DND-41 (cell line): ENCODE measurements at regions not wholly inside any gene's neighbourhood (a gene's known extent, or its start where the extent isn't known, plus 50 kb on each side); places are given as distances from the start of the nearest gene placed in this dataset.

Experiments
- ATAC-seq: fragments of 200-7000 bp; cut with Tn5 transposase; 3 replicates; pipeline ENCODE4 v1.9.1; 2021; ENCODE audit warnings: low read depth; ENCODE audit not compliant: insufficient read depth
- DNase-seq: peaks from one replicate; pipeline ENCODE4 v3.0.0-alpha.2; 2020
- H2AFZ ChIP-seq: 2 replicates; pipeline ENCODE4 v1.6.0; 2012; ENCODE audit warnings: low read depth, low read length
- H3K27ac ChIP-seq: 2 replicates; pipeline ENCODE4 v1.5.1; 2012; ENCODE audit warnings: low read length, inconsistent platforms
- H3K27me3 ChIP-seq: fragments of 200-600 bp; sonication (generic); 2 replicates; pipeline ENCODE4 v1.6.0; 2012; ENCODE audit warnings: low read length, mild to moderate bottlenecking, inconsistent platforms; ENCODE audit not compliant: insufficient read depth, poor library complexity
- H3K36me3 ChIP-seq: 2 replicates; pipeline ENCODE4 v1.5.1; 2012; ENCODE audit warnings: low read length, inconsistent platforms; ENCODE audit not compliant: insufficient read depth
- H3K4me1 ChIP-seq: 2 replicates; pipeline ENCODE4 v1.5.1; 2012; ENCODE audit warnings: mild to moderate bottlenecking, low read length; ENCODE audit not compliant: insufficient read depth
- H3K4me2 ChIP-seq: 2 replicates; pipeline ENCODE4 v1.6.0; 2012; ENCODE audit warnings: mild to moderate bottlenecking, moderate library complexity, low read length, inconsistent platforms; ENCODE audit not compliant: insufficient read depth
- H3K4me3 ChIP-seq, 2 experiments: fragments of 200-600 bp in 1 of 2; shearing (Covaris generic) in 1 of 2; 2 replicates each; pipeline ENCODE4 v1.5.1; 2012 to 2016; ENCODE audit warnings: inconsistent platforms in 2 of 2, low read length in 2 of 2, mild to moderate bottlenecking in 2 of 2, low read depth in 1 of 2, moderate library complexity in 1 of 2
- H3K79me2 ChIP-seq: 2 replicates; pipeline ENCODE4 v1.6.0; 2012; ENCODE audit warnings: low read length, inconsistent platforms; ENCODE audit not compliant: insufficient read depth
- H3K9ac ChIP-seq: 2 replicates; pipeline ENCODE4 v1.6.0; 2012; ENCODE audit warnings: low read depth, mild to moderate bottlenecking, inconsistent platforms, low read length, moderate library complexity
- H3K9me3 ChIP-seq: 2 replicates; pipeline ENCODE4 v1.5.1; 2012; ENCODE audit warnings: low read length, moderate library complexity, mild to moderate bottlenecking, inconsistent platforms; ENCODE audit not compliant: insufficient read depth, severe bottlenecking
- H4K20me1 ChIP-seq: 2 replicates; pipeline ENCODE4 v1.6.0; 2012; ENCODE audit warnings: low read length; ENCODE audit not compliant: insufficient read depth
- CTCF ChIP-seq: IDR thresholded peaks from 2 replicates; pipeline ENCODE4 v1.5.1; 2012; ENCODE audit warnings: borderline replicate concordance, low read length, moderate library complexity, mild to moderate bottlenecking; ENCODE audit not compliant: poor library complexity, severe bottlenecking; ENCODE audit errors: extremely low read depth
- EZH2 ChIP-seq: IDR thresholded peaks from 3 replicates; pipeline ENCODE4 v1.6.1; 2012; ENCODE audit warnings: borderline replicate concordance, low read depth, mild to moderate bottlenecking, moderate library complexity, low read length, inconsistent platforms; ENCODE audit not compliant: severe bottlenecking

GRCh38 chr10:126738001-126738400 lies 67.5 kb upstream of the C10orf90 start:
- Histone ChIP-seq H3K27ac (no peak overlapping the region), H3K79me2 (no peaks in the 10 kb centered on the region), H3K9me3 (no peaks in the 10 kb centered on the region), H3K4me3 (no peak overlapping the region), H2AFZ (no peak overlapping the region), H4K20me1 (no peaks in the 10 kb centered on the region), H3K4me1 (no peaks in the 10 kb centered on the region), H3K36me3 (no peaks in the 10 kb centered on the region), H3K9ac (no peak overlapping the region), H3K4me2 (no peak overlapping the region), H3K27me3 (no peaks in the 10 kb centered on the region)
- DNase-seq: no peak
- TF ChIP-seq CTCF (no peak), EZH2 (no peak)
- ATAC-seq: no peak

GRCh38 chr10:126744571-126744970 lies 74.1 kb upstream of the C10orf90 start:
- no peaks in the 10 kb centered on the region for H3K9me3 ChIP-seq
- no peak overlapping the region for H3K4me2 ChIP-seq
- no peaks in the 10 kb centered on the region for H3K79me2 ChIP-seq
- ATAC-seq (no peak), DNase-seq (no peak)
- H4K20me1 ChIP-seq: no peaks in the 10 kb centered on the region
- TF ChIP-seq EZH2 (no peak), CTCF (no peak)
- no peak overlapping the region for H3K27ac ChIP-seq
- H2AFZ ChIP-seq: no peak overlapping the region
- H3K9ac ChIP-seq: no peak overlapping the region
- no peaks in the 10 kb centered on the region for H3K27me3 ChIP-seq
- no peaks in the 10 kb centered on the region for H3K4me1 ChIP-seq
- H3K36me3 ChIP-seq: no peaks in the 10 kb centered on the region
- H3K4me3 ChIP-seq: no peak overlapping the region

- H3K4me2 ChIP-seq: no peak overlapping the region
- no peak overlapping the region for H2AFZ ChIP-seq
- no peaks in the 10 kb centered on the region for H3K79me2 ChIP-seq
- H3K27me3 ChIP-seq: no peaks in the 10 kb centered on the region
- ATAC-seq: peak; percentile 67; the same call in 2 of the 3 replicates
- H3K4me3 ChIP-seq: no peak overlapping the region
- H3K36me3 ChIP-seq: no peaks in the 10 kb centered on the region
- DNase-seq: peak; percentile 51
- TF ChIP-seq EZH2 (no peak), CTCF (peak; percentile 80)
- H3K27ac ChIP-seq: no peak overlapping the region
- no peak overlapping the region for H3K9ac ChIP-seq
- no peaks in the 10 kb centered on the region for H3K9me3 ChIP-seq
- H3K4me1 ChIP-seq: no peaks in the 10 kb centered on the region
- H4K20me1 ChIP-seq: no peaks in the 10 kb centered on the region
These were observed 78.6 kb upstream of the C10orf90 start for GRCh38 chr10:126749015-126749655.
